Endothelial cell (in vitro differentiated cells): ENCODE measurements at regions not wholly inside any gene's neighbourhood (a gene's known extent, or its start where the extent isn't known, plus 50 kb on each side); places are given as distances from the start of the nearest gene placed in this dataset.

ENCODE experiments used
- DNase-seq: peaks from one replicate; pipeline ENCODE4 v3.0.0; 2021; ENCODE audit warnings: low spot score
- H3K27ac Mint-ChIP-seq: one replicate; pipeline ENCODE4 v1.8.0; 2021; ENCODE audit warnings: mixed read lengths, inconsistent platforms; ENCODE audit not compliant: unreplicated experiment
- H3K27me3 Mint-ChIP-seq: one replicate; pipeline ENCODE4 v1.8.0; 2021; ENCODE audit warnings: mild to moderate bottlenecking, moderate library complexity, mixed read lengths, inconsistent platforms; ENCODE audit not compliant: unreplicated experiment
- H3K36me3 Mint-ChIP-seq: one replicate; pipeline ENCODE4 v1.8.0; 2021; ENCODE audit warnings: mild to moderate bottlenecking, low read depth, mixed read lengths, inconsistent platforms; ENCODE audit not compliant: unreplicated experiment
- H3K4me1 Mint-ChIP-seq: one replicate; pipeline ENCODE4 v1.8.0; 2021; ENCODE audit warnings: mild to moderate bottlenecking, mixed read lengths, inconsistent platforms; ENCODE audit not compliant: unreplicated experiment
- H3K4me3 Mint-ChIP-seq: one replicate; pipeline ENCODE4 v1.8.0; 2021; ENCODE audit warnings: mild to moderate bottlenecking, mixed read lengths, inconsistent platforms; ENCODE audit not compliant: unreplicated experiment
- H3K9me3 Mint-ChIP-seq: one replicate; pipeline ENCODE4 v1.8.0; 2021; ENCODE audit warnings: mixed read lengths, inconsistent platforms; ENCODE audit not compliant: unreplicated experiment
- TF ChIP-seq, protein P1 (sequence below): fragments of 200-600 bp; sonication (generic); IDR thresholded peaks from one replicate; pipeline ENCODE4 v1.5.0; 2021; ENCODE audit warnings: antibody characterized with exemption; ENCODE audit not compliant: unreplicated experiment

DNA sequence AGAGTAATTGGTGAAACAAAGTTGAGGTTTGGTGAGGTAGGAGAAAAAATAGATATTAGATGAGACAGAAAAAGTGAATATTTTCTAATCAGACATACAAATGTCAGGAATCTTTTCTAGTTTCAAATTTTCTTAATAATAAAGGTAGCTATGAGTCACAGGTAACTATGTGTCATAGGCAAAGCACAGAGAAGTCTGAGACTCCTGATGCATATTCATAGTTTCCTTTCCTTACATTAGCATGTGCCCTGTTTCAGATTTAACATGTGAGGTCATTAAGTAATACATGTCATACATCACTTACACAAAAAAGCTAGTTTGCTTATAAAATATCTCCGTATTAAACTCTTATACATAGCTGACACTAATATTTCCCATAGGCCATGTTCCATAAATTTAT is 1141.3 kb upstream of the PCDH20 start:
- DNase-seq, result no peak
- H3K36me3 Mint-ChIP-seq, result no peaks in the 10 kb centered on the region
- no peaks in the 10 kb centered on the region for H3K9me3 Mint-ChIP-seq
- H3K4me3 Mint-ChIP-seq, result no peak overlapping the region
- no peak overlapping the region for H3K27ac Mint-ChIP-seq
- no peaks in the 10 kb centered on the region for H3K4me1 Mint-ChIP-seq
- H3K27me3 Mint-ChIP-seq, result peaks cover 1% of the 10 kb centered on the region
- TF ChIP-seq, protein P1, sequence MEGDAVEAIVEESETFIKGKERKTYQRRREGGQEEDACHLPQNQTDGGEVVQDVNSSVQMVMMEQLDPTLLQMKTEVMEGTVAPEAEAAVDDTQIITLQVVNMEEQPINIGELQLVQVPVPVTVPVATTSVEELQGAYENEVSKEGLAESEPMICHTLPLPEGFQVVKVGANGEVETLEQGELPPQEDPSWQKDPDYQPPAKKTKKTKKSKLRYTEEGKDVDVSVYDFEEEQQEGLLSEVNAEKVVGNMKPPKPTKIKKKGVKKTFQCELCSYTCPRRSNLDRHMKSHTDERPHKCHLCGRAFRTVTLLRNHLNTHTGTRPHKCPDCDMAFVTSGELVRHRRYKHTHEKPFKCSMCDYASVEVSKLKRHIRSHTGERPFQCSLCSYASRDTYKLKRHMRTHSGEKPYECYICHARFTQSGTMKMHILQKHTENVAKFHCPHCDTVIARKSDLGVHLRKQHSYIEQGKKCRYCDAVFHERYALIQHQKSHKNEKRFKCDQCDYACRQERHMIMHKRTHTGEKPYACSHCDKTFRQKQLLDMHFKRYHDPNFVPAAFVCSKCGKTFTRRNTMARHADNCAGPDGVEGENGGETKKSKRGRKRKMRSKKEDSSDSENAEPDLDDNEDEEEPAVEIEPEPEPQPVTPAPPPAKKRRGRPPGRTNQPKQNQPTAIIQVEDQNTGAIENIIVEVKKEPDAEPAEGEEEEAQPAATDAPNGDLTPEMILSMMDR, result no peak

DNA sequence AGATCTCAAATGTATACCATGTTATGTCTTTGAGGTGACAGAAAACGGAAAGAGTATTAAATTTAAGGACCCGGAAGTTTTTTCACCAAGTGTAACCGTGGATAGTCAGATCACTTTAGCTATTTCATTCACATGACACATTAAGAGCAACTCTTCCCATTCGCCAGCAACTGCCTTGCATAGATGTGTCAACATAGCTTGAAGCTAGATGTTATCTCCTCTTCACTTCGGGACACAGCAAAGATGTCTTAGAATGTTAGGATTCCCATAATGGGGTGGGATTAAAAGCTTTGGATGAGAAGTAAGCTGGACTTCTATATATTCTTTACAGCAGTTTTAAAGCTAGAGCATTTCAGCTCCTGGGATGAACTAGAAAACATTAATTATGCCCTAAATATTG is 1135.9 kb upstream of the PCDH20 start:
- no peaks in the 10 kb centered on the region for H3K9me3 Mint-ChIP-seq

DNA sequence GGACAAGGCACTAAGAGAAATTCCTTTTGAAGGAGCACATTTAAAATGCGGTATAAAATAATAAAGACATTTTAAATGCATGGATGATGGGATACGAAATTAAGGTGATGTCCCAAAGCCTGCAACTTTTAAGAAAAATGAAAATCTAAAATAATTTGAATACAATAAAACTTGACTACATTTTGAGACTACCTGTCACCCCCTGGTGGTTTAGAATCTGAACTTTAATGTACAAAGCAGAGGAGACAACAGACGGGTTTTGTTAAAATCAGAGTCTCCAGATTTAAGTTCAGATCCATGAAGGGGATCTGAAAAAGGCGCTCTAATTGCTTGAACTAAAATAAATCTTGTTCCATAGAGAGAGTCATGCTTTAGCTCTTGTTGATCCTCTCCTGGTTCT is 1129.3 kb upstream of the PCDH20 start:
- DNase-seq, result no peak
- no peaks in the 10 kb centered on the region for H3K4me1 Mint-ChIP-seq

More for the DNA sequence above, 1135.9 kb upstream of the PCDH20 start:
- TF ChIP-seq, protein P1, result no peak
- DNase-seq, result no peak
- H3K4me3 Mint-ChIP-seq, result no peak overlapping the region
- H3K27me3 Mint-ChIP-seq, result peaks cover 1% of the 10 kb centered on the region
- no peaks in the 10 kb centered on the region for H3K36me3 Mint-ChIP-seq
- no peak overlapping the region for H3K27ac Mint-ChIP-seq
- H3K4me1 Mint-ChIP-seq, result no peaks in the 10 kb centered on the region

DNA sequence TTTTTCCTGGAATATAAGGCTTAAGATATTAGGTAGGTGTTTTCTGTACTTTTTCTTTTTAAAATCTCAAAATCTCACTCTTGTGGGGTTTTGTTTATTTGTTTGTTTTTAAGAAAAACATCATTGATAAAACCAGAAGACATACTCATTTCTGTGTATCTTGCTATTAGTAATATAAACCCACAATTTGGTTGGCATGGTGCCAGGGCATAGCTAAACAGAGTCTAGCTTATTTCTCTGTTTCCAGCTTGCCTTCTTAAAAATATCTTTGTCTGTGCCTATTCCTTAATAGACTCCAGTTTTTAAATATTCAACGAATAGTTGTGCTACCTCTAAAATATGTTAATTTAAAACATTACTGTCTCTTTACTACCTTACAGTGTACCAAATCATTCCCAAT is 1121.9 kb upstream of the PCDH20 start:
- H3K27ac Mint-ChIP-seq, result no peak overlapping the region
- no peak for DNase-seq
- no peaks in the 10 kb centered on the region for H3K36me3 Mint-ChIP-seq
- no peaks in the 10 kb centered on the region for H3K27me3 Mint-ChIP-seq
- no peaks in the 10 kb centered on the region for H3K4me1 Mint-ChIP-seq
- no peaks in the 10 kb centered on the region for H3K9me3 Mint-ChIP-seq
- no peak overlapping the region for H3K4me3 Mint-ChIP-seq
- TF ChIP-seq, protein P1, result no peak

More for the DNA sequence above, 1129.3 kb upstream of the PCDH20 start:
- Mint-ChIP-seq H3K27ac (no peak overlapping the region), H3K27me3 (no peaks in the 10 kb centered on the region), H3K36me3 (no peaks in the 10 kb centered on the region), H3K9me3 (no peaks in the 10 kb centered on the region), H3K4me3 (no peak overlapping the region)
- TF ChIP-seq, protein P1, result peak; percentile 45

DNA sequence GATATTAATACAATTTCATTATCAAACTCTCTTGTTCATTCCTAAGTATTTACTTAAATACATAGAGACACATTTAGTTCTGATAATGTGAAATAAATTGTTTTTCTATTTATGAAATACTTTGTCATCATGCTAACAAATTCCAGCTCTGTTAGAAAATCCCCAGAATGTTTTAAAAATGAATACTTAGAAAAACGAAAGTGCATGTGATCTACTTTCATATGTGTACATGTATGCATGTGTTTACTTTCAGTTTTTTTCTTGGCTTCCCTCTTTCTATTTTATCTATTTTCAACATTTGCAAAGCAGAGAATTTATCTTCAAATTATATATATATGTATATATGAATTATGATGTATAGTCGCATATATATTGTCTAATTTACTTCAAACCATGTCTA is 1110.0 kb upstream of the PCDH20 start:
- Mint-ChIP-seq H3K9me3 (no peaks in the 10 kb centered on the region), H3K4me3 (no peak overlapping the region), H3K36me3 (no peaks in the 10 kb centered on the region), H3K27me3 (no peaks in the 10 kb centered on the region), H3K4me1 (no peaks in the 10 kb centered on the region), H3K27ac (no peak overlapping the region)
- TF ChIP-seq, protein P1, result no peak
- DNase-seq, result no peak
